K562 (cell line): ENCODE measurements at regions not wholly inside any gene's neighbourhood (a gene's known extent, or its start where the extent isn't known, plus 50 kb on each side); places are given as distances from the start of the nearest gene placed in this dataset.

Experiments used
- ATAC-seq: fragments of 200-7000 bp; cut with Tn5 transposase; 3 replicates; pipeline ENCODE4 v1.9.1; 2020; ENCODE audit warnings: moderate library complexity
- BruUV-seq: library from RNA; stranded (reverse); fragments of 400-500 nt; replicated peaks from 2 replicates; lab custom pipeline; 2021; lab: Mats Ljungman, UMichigan
- CTCF ChIA-PET: fragments of 300-600 bp; formaldehyde crosslinking; extraction: SDS; loops from one replicate; lab custom pipeline; 2021; ENCODE audit warnings: low intra/inter-chr PET ratio; lab: Yijun Ruan, JAX
- POLR2A ChIA-PET: fragments of 300-600, 350-650 bp; sonication (Branson Sonifier 250); formaldehyde crosslinking; extraction: SDS; loops from one replicate; lab custom pipeline; 2021; ENCODE audit warnings: antibody characterized with exemption, inconsistent platforms; lab: Yijun Ruan, JAX
- DNase-seq, 4 experiments: peaks; one replicate each; pipeline versions ENCODE4 v3.0.0 to v3.0.0-alpha.2; 2011 to 2018; ENCODE audit warnings: low spot score in 3 of 4, mixed read lengths in 3 of 4; ENCODE audit errors: extremely low read depth in 1 of 4
- FAIRE-seq: peaks from 2 replicates; lab custom pipeline; 2011; peaks lifted over from hg19 to GRCh38; lab: Jason Lieb, UNC
- H2AFZ ChIP-seq: 2 replicates; pipeline ENCODE4 v1.6.0; 2011; ENCODE audit warnings: low read depth, low read length, control low read depth, inconsistent platforms
- H3K27ac ChIP-seq: fragments of 200-600 bp; 3 replicates; pipeline ENCODE4 v1.8.0; 2011; ENCODE audit warnings: low read depth, mild to moderate bottlenecking, control low read depth, inconsistent platforms, low read length, moderate library complexity, mixed read lengths; ENCODE audit errors: extremely low read depth
- H3K27me3 ChIP-seq, 2 experiments: fragments of 300-600 bp in 1 of 2; 2 replicates in 1 of 2; 3 replicates in 1 of 2; pipeline versions ENCODE4 v1.6.0 to v1.8.0; 2011; ENCODE audit warnings: inconsistent platforms in 2 of 2, low read length in 2 of 2, mild to moderate bottlenecking in 1 of 2, mixed read lengths in 1 of 2, moderate library complexity in 1 of 2; ENCODE audit not compliant: control insufficient read depth in 2 of 2, insufficient read depth in 2 of 2
- H3K36me3 ChIP-seq: fragments of 300-600 bp; 3 replicates; pipeline ENCODE4 v1.8.0; 2011; ENCODE audit warnings: mild to moderate bottlenecking, low read length, inconsistent platforms; ENCODE audit not compliant: control insufficient read depth, insufficient read depth
- H3K4me1 ChIP-seq, 2 experiments: fragments of 200-600 bp in 1 of 2; replicated peaks in 1 of 2; 2 replicates in 1 of 2; 3 replicates in 1 of 2; pipeline versions ENCODE4 v1.5.1 to v1.8.0; 2011; ENCODE audit warnings: inconsistent platforms in 2 of 2, low read length in 2 of 2, mild to moderate bottlenecking in 1 of 2, mixed read lengths in 1 of 2, moderate library complexity in 1 of 2; ENCODE audit not compliant: control insufficient read depth in 2 of 2, insufficient read depth in 2 of 2
- H3K4me2 ChIP-seq: 2 replicates; pipeline ENCODE4 v1.6.1; 2011; ENCODE audit warnings: low read length, control low read depth, inconsistent platforms, mixed read lengths; ENCODE audit not compliant: insufficient read depth
- H3K4me3 ChIP-seq: fragments of 200-600 bp; sonication (generic), shearing (Covaris generic); 2 replicates; pipeline ENCODE4 v1.5.1; 2016; ENCODE audit warnings: control low read depth, inconsistent platforms
- H3K79me2 ChIP-seq: fragments of 200-600 bp; 3 replicates; pipeline ENCODE4 v1.8.0; 2011; ENCODE audit warnings: low read length, inconsistent platforms; ENCODE audit not compliant: control insufficient read depth, insufficient read depth
- H3K9ac ChIP-seq, 2 experiments: 2 replicates each; pipeline versions ENCODE4 v1.6.0 to v1.6.1; 2011; ENCODE audit warnings: low read depth in 2 of 2, low read length in 2 of 2, control low read depth in 1 of 2, inconsistent platforms in 1 of 2, mild to moderate bottlenecking in 1 of 2, mixed read lengths in 1 of 2; ENCODE audit not compliant: insufficient read depth in 1 of 2
- H3K9me1 ChIP-seq: one replicate; pipeline ENCODE4 v1.6.0; 2011; ENCODE audit warnings: inconsistent platforms, mild to moderate bottlenecking, low read length, moderate library complexity; ENCODE audit not compliant: control insufficient read depth, insufficient read depth
- H3K9me3 ChIP-seq: replicated peaks from 2 replicates; pipeline ENCODE4 v1.5.1; 2011; ENCODE audit warnings: low read depth, low read length, inconsistent platforms; ENCODE audit not compliant: control insufficient read depth, insufficient read depth
- H4K20me1 ChIP-seq: replicated peaks from 2 replicates; pipeline ENCODE4 v1.6.1; 2011; ENCODE audit warnings: low read length, inconsistent platforms, mixed read lengths; ENCODE audit not compliant: control insufficient read depth, insufficient read depth
- CBX5 ChIP-seq: IDR thresholded peaks from 2 replicates; pipeline ENCODE4 v1.6.1; 2014; ENCODE audit warnings: low read depth, borderline replicate concordance
- ETV5 ChIP-seq: sonication (generic); formaldehyde crosslinking; IDR thresholded peaks from 2 replicates; pipeline ENCODE4 v1.4.0; 2020; ENCODE audit warnings: low read depth, mild to moderate bottlenecking, missing genetic modification reagents
- GABPB1 ChIP-seq: sonication (generic); formaldehyde crosslinking; IDR thresholded peaks from 2 replicates; pipeline ENCODE4 v1.8.0; 2022; ENCODE audit warnings: mild to moderate bottlenecking, missing genetic modification reagents
- HOXB6 ChIP-seq: fragments of 250-450 bp; sonication (Bioruptor Pico); IDR thresholded peaks from 2 replicates; pipeline ENCODE4 v1.5.1; 2022; ENCODE audit warnings: mild to moderate bottlenecking, borderline replicate concordance
- HSF4 ChIP-seq: fragments of 250-450 bp; sonication (Bioruptor Pico); IDR thresholded peaks from 2 replicates; pipeline ENCODE4 v2.1.2; 2022; ENCODE audit warnings: mild to moderate bottlenecking, moderate library complexity, borderline replicate concordance
- NFATC3 ChIP-seq: fragments of 450-650 bp; IDR thresholded peaks from 2 replicates; pipeline ENCODE4 v1.6.1; 2017; ENCODE audit warnings: mild to moderate bottlenecking
- NR1H2 ChIP-seq: sonication (generic); formaldehyde crosslinking; IDR thresholded peaks from 2 replicates; pipeline ENCODE4 v1.4.0; 2020; ENCODE audit warnings: mild to moderate bottlenecking, missing genetic modification reagents
- PHF8 ChIP-seq: fragments of 200-600 bp; sonication (generic); IDR thresholded peaks from 2 replicates; pipeline ENCODE4 v1.6.1; 2012; ENCODE audit warnings: mixed run types, mild to moderate bottlenecking, inconsistent platforms, low read length, moderate library complexity, borderline replicate concordance
- POLR3A ChIP-seq: IDR thresholded peaks from 2 replicates; pipeline ENCODE4 v1.6.1; 2011; ENCODE audit warnings: borderline replicate concordance, mild to moderate bottlenecking, moderate library complexity; ENCODE audit not compliant: insufficient read length, insufficient read depth; ENCODE audit errors: extremely low read depth
- ZNF146 ChIP-seq: IDR thresholded peaks from one replicate; pipeline ENCODE4 v1.6.1; 2018; ENCODE audit warnings: missing compliant biosample characterization; ENCODE audit not compliant: unreplicated experiment
- ZNF77 ChIP-seq: fragments of 250-450 bp; sonication (Bioruptor Pico); IDR thresholded peaks from 2 replicates; pipeline ENCODE4 v1.5.0; 2020
- ZNF785 ChIP-seq: fragments of 250-450 bp; sonication (Bioruptor Pico); IDR thresholded peaks from 2 replicates; pipeline ENCODE4 v1.4.0; 2020; ENCODE audit warnings: mild to moderate bottlenecking
- WGBS: fragments of 100-300 bp; shearing (Covaris generic); methylation state at CpG from one replicate; pipeline ENCODE4 v1.1.6; 2016; ENCODE audit warnings: low coverage, mixed read lengths; ENCODE audit not compliant: insufficient coverage; ENCODE audit errors: missing lambda C conversion rate; 5-methylcytosine and 5-hydroxymethylcytosine counted together
- in situ Hi-C: fragments of 300-500 bp; cut with MboI; formaldehyde crosslinking; loops from 4 replicates; pipeline ENCODE4 v1.15.0; 2018; ENCODE audit warnings: inconsistent platforms, mixed read lengths
- intact Hi-C: fragments of 100-400 bp; cut with micrococcal nuclease; formaldehyde crosslinking; loops from 2 replicates; pipeline ENCODE4 v1.14.2; 2022
- TF ChIP-seq, protein P1 (sequence below): fragments of 250-450 bp; sonication (Bioruptor Pico); IDR thresholded peaks from 2 replicates; pipeline ENCODE4 v1.4.0; 2020
- TF ChIP-seq, protein P2 (sequence below): fragments of 450-650 bp; formaldehyde crosslinking; IDR thresholded peaks from 2 replicates; pipeline ENCODE4 v1.4.0; 2020; ENCODE audit warnings: mild to moderate bottlenecking, moderate library complexity
- TF ChIP-seq, protein P3 (sequence below), 3 experiments: IDR thresholded peaks in 2 of 3; conservative IDR thresholded peaks in 1 of 3; 2 replicates each; pipeline ENCODE4 v1.5.1; 2011 to 2012; ENCODE audit warnings: low read length in 3 of 3, mild to moderate bottlenecking in 3 of 3, control low read depth in 2 of 3, improper control_type of control experiment in 1 of 3, inconsistent platforms in 1 of 3, low read depth in 1 of 3, mixed read lengths in 1 of 3, moderate library complexity in 1 of 3; ENCODE audit not compliant: insufficient read depth in 2 of 3

DNA sequence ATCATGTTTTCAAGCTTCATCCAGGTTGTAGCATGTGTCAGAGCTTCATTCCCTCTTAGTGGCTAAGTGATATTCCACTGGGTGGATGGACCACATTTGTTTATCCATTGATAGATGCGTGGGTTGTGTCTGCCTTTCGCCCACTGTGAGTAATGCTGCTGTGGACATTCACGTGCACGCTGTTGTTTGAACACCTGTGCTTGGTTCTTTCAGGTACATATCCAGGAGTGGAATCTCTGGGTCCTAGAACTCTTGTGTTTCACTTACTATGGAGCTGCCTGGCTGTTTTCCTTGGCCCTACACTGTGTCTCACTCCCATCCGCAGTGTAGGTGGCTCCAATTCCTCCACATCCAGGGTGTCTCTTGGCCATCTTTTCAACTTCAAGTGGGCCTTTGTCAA lies 224.2 kb downstream of the C16orf95 start:
- no peak for FAIRE-seq
- no TSS peak for BruUV-seq
- Histone ChIP-seq H3K79me2 (no peaks in the 10 kb centered on the region), H3K4me2 (no peak overlapping the region), H3K4me1 (no peaks in the 10 kb centered on the region), H3K27me3 (peaks cover 9 to 40% of the 10 kb centered on the region in 2 experiments; a peak in 3 of 5 replicates), H4K20me1 (0 out of 2 replicates have a peak, but pooled peaks cover 3% of the 10 kb centered on the region), H3K9ac (no peak overlapping the region), H3K36me3 (no peaks in the 10 kb centered on the region), H3K9me1 (peaks cover under 1% of the 10 kb centered on the region), H3K9me3 (no peaks in the 10 kb centered on the region), H3K4me3 (no peak overlapping the region), H3K27ac (no peak overlapping the region), H2AFZ (no peak overlapping the region)
- WGBS = 0% methylated on average over 5 of the region's 5 CpGs
- in situ Hi-C loops (no loop called here), intact Hi-C loops (no loop called here)
- no peak for ATAC-seq
- DNase-seq = no peak
- CTCF ChIA-PET = no interaction called here
- POLR2A ChIA-PET = no interaction called here
- TF ChIP-seq POLR3A (no peak), ZNF785 (CRISPR knock-in tag) (no peak), HSF4 (CRISPR knock-in tag) (no peak), HOXB6 (no peak), CBX5 (no peak), ZNF77 (CRISPR knock-in tag) (no peak), GABPB1 (CRISPR knock-in tag) (no peak), PHF8 (no peak), ETV5 (no peak), ZNF146 (CRISPR knock-in tag) (no peak), NR1H2 (CRISPR knock-in tag) (no peak), NFATC3 (no peak)
- TF ChIP-seq, protein P1, sequence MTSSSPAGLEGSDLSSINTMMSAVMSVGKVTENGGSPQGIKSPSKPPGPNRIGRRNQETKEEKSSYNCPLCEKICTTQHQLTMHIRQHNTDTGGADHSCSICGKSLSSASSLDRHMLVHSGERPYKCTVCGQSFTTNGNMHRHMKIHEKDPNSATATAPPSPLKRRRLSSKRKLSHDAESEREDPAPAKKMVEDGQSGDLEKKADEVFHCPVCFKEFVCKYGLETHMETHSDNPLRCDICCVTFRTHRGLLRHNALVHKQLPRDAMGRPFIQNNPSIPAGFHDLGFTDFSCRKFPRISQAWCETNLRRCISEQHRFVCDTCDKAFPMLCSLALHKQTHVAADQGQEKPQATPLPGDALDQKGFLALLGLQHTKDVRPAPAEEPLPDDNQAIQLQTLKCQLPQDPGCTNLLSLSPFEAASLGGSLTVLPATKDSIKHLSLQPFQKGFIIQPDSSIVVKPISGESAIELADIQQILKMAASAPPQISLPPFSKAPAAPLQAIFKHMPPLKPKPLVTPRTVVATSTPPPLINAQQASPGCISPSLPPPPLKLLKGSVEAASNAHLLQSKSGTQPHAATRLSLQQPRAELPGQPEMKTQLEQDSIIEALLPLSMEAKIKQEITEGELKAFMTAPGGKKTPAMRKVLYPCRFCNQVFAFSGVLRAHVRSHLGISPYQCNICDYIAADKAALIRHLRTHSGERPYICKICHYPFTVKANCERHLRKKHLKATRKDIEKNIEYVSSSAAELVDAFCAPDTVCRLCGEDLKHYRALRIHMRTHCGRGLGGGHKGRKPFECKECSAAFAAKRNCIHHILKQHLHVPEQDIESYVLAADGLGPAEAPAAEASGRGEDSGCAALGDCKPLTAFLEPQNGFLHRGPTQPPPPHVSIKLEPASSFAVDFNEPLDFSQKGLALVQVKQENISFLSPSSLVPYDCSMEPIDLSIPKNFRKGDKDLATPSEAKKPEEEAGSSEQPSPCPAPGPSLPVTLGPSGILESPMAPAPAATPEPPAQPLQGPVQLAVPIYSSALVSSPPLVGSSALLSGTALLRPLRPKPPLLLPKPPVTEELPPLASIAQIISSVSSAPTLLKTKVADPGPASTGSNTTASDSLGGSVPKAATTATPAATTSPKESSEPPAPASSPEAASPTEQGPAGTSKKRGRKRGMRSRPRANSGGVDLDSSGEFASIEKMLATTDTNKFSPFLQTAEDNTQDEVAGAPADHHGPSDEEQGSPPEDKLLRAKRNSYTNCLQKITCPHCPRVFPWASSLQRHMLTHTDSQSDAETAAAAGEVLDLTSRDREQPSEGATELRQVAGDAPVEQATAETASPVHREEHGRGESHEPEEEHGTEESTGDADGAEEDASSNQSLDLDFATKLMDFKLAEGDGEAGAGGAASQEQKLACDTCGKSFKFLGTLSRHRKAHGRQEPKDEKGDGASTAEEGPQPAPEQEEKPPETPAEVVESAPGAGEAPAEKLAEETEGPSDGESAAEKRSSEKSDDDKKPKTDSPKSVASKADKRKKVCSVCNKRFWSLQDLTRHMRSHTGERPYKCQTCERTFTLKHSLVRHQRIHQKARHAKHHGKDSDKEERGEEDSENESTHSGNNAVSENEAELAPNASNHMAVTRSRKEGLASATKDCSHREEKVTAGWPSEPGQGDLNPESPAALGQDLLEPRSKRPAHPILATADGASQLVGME (CRISPR knock-in tag) = no peak
- TF ChIP-seq, protein P2, sequence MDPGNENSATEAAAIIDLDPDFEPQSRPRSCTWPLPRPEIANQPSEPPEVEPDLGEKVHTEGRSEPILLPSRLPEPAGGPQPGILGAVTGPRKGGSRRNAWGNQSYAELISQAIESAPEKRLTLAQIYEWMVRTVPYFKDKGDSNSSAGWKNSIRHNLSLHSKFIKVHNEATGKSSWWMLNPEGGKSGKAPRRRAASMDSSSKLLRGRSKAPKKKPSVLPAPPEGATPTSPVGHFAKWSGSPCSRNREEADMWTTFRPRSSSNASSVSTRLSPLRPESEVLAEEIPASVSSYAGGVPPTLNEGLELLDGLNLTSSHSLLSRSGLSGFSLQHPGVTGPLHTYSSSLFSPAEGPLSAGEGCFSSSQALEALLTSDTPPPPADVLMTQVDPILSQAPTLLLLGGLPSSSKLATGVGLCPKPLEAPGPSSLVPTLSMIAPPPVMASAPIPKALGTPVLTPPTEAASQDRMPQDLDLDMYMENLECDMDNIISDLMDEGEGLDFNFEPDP (CRISPR knock-in tag) = no peak
- TF ChIP-seq, protein P3, sequence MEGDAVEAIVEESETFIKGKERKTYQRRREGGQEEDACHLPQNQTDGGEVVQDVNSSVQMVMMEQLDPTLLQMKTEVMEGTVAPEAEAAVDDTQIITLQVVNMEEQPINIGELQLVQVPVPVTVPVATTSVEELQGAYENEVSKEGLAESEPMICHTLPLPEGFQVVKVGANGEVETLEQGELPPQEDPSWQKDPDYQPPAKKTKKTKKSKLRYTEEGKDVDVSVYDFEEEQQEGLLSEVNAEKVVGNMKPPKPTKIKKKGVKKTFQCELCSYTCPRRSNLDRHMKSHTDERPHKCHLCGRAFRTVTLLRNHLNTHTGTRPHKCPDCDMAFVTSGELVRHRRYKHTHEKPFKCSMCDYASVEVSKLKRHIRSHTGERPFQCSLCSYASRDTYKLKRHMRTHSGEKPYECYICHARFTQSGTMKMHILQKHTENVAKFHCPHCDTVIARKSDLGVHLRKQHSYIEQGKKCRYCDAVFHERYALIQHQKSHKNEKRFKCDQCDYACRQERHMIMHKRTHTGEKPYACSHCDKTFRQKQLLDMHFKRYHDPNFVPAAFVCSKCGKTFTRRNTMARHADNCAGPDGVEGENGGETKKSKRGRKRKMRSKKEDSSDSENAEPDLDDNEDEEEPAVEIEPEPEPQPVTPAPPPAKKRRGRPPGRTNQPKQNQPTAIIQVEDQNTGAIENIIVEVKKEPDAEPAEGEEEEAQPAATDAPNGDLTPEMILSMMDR (IDR thresholded peaks at IDR 0.05 in 2 of 3, conservative IDR thresholded peaks at IDR 0.05 in 1 of 3; ENCODE audit: insufficient read depth in 2 of 3, low read depth in 1 of 3, low read length in 3 of 3) = no peak
